ENCODE measurements at regions not wholly inside any gene's neighbourhood (a gene's known extent, or its start where the extent isn't known, plus 50 kb on each side); places are given as distances from the start of the nearest gene placed in this dataset.

GRCh38 chr3:17967953-17968607 lies 225.6 kb upstream of the TBC1D5 start:
- Mint-ChIP-seq H3K27me3 (ENCODE audit: unreplicated experiment) (no peaks in the 10 kb centered on the region), H3K27ac (ENCODE audit: unreplicated experiment) (no peak overlapping the region), H3K9me3 (ENCODE audit: unreplicated experiment) (no peaks in the 10 kb centered on the region), H3K36me3 (ENCODE audit: unreplicated experiment) (no peaks in the 10 kb centered on the region), H3K4me1 (ENCODE audit: unreplicated experiment) (peaks cover 5% of the 10 kb centered on the region), H3K4me3 (ENCODE audit: unreplicated experiment) (no peak overlapping the region)
- DNase-seq (ENCODE audit: extremely low spot score, unreplicated experiment), result no peak
- TF ChIP-seq CTCF (IDR thresholded peaks at IDR 0.05), result no peak

- H3K4me1 Mint-ChIP-seq (ENCODE audit: unreplicated experiment), result no peaks in the 10 kb centered on the region
- no peaks in the 10 kb centered on the region for H3K36me3 Mint-ChIP-seq (ENCODE audit: unreplicated experiment)
These were observed 224.7 kb upstream of the TBC1D5 start for GRCh38 chr3:17967111-17967510.

GRCh38 chr3:17965331-17965730 lies 222.9 kb upstream of the TBC1D5 start:
- DNase-seq (ENCODE audit: extremely low spot score, unreplicated experiment), result no peak
- no peaks in the 10 kb centered on the region for H3K36me3 Mint-ChIP-seq (ENCODE audit: unreplicated experiment)
- no peaks in the 10 kb centered on the region for H3K27me3 Mint-ChIP-seq (ENCODE audit: unreplicated experiment)
- no peaks in the 10 kb centered on the region for H3K9me3 Mint-ChIP-seq (ENCODE audit: unreplicated experiment)
- H3K4me3 Mint-ChIP-seq (ENCODE audit: unreplicated experiment), result no peak overlapping the region
- H3K27ac Mint-ChIP-seq (ENCODE audit: unreplicated experiment), result no peak overlapping the region
- TF ChIP-seq CTCF (IDR thresholded peaks at IDR 0.05), result no peak
- no peaks in the 10 kb centered on the region for H3K4me1 Mint-ChIP-seq (ENCODE audit: unreplicated experiment)

More at GRCh38 chr3:17967111-17967510, 224.7 kb upstream of the TBC1D5 start:
- no peak overlapping the region for H3K4me3 Mint-ChIP-seq (ENCODE audit: unreplicated experiment)
- H3K27me3 Mint-ChIP-seq (ENCODE audit: unreplicated experiment), result no peaks in the 10 kb centered on the region
- no peak for DNase-seq (ENCODE audit: extremely low spot score, unreplicated experiment)
- no peaks in the 10 kb centered on the region for H3K9me3 Mint-ChIP-seq (ENCODE audit: unreplicated experiment)
- no peak for TF ChIP-seq CTCF (IDR thresholded peaks at IDR 0.05)
- H3K27ac Mint-ChIP-seq (ENCODE audit: unreplicated experiment), result no peak overlapping the region

GRCh38 chr3:17964108-17964507 lies 221.7 kb upstream of the TBC1D5 start:
- Mint-ChIP-seq H3K36me3 (ENCODE audit: unreplicated experiment) (no peaks in the 10 kb centered on the region), H3K4me1 (ENCODE audit: unreplicated experiment) (no peaks in the 10 kb centered on the region)

GRCh38 chr3:17955411-17955810 lies 213.0 kb upstream of the TBC1D5 start:
- no peak for DNase-seq (ENCODE audit: extremely low spot score, unreplicated experiment)
- Mint-ChIP-seq H3K27ac (ENCODE audit: unreplicated experiment) (no peak overlapping the region), H3K9me3 (ENCODE audit: unreplicated experiment) (no peaks in the 10 kb centered on the region), H3K27me3 (ENCODE audit: unreplicated experiment) (no peaks in the 10 kb centered on the region), H3K4me3 (ENCODE audit: unreplicated experiment) (no peak overlapping the region), H3K4me1 (ENCODE audit: unreplicated experiment) (no peaks in the 10 kb centered on the region), H3K36me3 (ENCODE audit: unreplicated experiment) (no peaks in the 10 kb centered on the region)
- no peak for TF ChIP-seq CTCF (IDR thresholded peaks at IDR 0.05)

More at GRCh38 chr3:17964108-17964507, 221.7 kb upstream of the TBC1D5 start:
- Mint-ChIP-seq H3K27ac (ENCODE audit: unreplicated experiment) (no peak overlapping the region), H3K9me3 (ENCODE audit: unreplicated experiment) (no peaks in the 10 kb centered on the region), H3K4me3 (ENCODE audit: unreplicated experiment) (no peak overlapping the region), H3K27me3 (ENCODE audit: unreplicated experiment) (no peaks in the 10 kb centered on the region)
- TF ChIP-seq CTCF (IDR thresholded peaks at IDR 0.05), result no peak
- DNase-seq (ENCODE audit: extremely low spot score, unreplicated experiment), result no peak
